HG03025 (cell line): ENCODE measurements at regions not wholly inside any gene's neighbourhood (a gene's known extent, or its start where the extent isn't known, plus 50 kb on each side); places are given as distances from the start of the nearest gene placed in this dataset.

Experiments
- ATAC-seq: cut with Tn5 transposase; IDR thresholded peaks from one replicate; pipeline ENCODE4 v1.9.1; 2021; ENCODE audit warnings: mild to moderate bottlenecking, moderate library complexity; ENCODE audit not compliant: unreplicated experiment, low FRiP score

DNA sequence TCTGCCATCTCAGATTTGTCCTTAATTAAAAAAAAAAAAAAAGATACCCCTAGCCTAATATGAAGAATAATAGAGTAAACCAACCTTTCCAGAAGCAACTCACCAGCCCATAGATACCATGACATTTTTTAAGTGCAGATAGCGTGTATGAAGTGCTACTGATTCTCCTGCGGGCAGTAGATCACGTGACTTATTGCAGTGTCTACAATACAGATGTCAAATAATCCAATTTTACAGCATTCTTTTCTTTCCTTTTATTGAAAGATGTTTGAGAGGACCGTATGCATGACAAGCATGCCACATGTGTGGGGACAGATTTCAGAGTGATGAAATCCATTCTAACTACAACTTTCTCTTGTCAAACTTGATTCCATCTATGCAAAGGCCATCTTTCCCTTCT, 232.9 kb upstream of the SP4 start:
- ATAC-seq: no peak

DNA sequence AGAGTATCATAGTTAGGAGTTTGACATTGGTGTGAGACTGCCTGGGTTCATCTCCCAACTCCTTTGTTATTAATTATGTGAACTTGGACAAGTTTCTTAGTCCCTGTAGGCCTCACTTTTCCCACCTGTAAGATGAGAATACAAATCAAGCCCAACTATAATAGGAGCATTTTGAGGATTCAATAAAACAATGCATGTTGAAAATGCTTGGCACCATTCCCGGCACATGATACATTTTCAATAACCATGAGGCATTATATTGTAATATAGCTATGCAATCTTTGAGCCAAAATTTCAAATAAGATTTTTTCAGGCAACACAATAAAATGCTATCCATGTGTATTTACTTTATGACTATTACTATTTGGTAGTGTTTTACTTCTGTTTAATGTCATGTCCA, 229.0 kb upstream of the SP4 start:
- ATAC-seq: no peak

DNA sequence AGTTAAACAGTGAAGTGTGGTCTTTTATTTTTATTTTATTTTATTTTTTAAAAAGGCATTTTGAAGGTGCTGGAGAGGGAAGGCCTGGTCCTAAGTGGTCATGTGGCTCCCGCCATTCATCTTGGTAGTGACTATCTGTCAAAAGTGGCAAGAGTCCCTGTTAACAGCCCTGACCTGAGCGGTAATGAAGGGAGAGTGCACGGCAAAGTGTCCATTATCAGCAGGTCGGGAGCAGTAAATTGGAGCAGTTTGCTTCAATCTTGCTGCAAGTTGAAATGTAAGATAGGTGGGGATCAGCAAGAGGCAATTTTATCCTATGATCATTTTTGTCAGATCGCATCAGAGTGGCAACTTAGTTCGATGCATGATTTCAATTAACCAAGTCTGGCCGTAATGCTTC, 227.4 kb upstream of the SP4 start:
- ATAC-seq: no peak

DNA sequence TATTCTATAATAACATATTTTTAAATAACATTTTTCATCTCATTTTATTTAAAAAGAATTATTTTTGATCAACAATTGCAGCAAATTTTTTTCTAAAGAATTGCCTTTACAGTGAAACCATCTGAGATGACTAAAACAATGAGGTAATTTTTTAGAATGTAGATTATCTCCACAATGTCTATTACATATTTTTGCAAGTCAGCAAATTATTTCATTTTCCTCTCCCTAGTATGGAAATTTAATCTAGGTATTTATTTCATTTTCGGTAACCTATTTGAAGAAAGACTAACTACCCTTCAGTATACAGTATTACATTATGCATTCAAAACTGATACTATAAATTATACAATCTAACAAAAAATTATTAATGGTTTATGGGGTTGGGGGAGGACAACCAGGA, 213.2 kb upstream of the SP4 start:
- no peak for ATAC-seq

DNA sequence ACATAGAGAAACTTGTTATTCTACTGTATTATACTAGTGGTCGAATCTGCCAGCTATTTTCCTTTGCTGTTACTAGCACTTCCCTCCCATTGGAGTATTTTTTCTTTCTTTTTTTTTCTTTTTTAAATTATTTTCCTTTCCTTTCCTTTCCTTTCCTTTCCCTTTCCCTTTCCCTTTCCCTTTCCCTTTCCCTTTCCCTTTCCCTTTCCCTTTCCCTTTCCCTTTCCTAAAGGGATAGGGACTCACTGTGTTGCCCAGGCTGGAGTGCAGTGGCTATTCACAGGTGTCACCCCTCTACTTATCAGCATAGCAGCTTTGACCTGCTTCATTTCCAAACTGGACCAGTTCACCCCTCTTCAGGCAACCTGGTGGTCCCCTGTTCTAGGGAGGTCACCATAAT, 212.6 kb upstream of the SP4 start:
- no peak for ATAC-seq

DNA sequence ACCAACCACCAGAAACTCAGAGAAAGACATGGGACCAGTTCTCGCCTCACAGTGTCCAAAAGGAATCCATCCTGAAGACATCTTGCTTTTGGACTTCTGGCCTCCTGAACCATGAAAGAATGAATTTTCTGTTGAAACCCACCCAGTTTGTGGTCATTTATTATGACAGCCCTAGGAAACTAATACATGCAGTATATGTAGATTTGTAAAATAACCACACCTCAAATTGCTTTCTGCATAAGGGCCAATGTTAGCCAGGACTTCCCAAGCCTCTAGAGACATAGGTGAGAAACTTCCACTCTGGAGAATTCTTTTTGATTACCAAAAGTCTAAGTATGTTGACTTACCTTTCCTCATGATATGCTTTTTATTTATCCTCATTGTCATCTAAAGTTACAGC, 210.5 kb upstream of the SP4 start:
- ATAC-seq: no peak

DNA sequence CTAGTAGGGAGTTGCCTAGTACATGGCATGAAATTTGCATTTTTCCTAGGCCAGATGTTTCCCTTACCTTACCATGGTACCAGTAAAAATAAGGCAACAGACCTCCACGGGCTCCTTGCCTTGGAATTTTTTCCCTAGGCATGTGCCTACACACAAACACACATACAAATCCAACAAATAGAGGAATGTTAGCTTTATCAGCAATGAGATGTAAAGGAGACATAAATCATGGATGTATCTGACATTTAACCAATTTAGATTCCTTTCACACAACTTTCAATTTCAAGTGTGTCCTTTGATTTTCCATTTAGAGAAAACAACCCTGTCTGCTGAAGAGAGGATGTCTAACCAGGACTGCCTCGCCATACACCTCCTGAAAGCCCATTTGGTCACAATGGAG, 209.7 kb upstream of the SP4 start:
- ATAC-seq: no peak

DNA sequence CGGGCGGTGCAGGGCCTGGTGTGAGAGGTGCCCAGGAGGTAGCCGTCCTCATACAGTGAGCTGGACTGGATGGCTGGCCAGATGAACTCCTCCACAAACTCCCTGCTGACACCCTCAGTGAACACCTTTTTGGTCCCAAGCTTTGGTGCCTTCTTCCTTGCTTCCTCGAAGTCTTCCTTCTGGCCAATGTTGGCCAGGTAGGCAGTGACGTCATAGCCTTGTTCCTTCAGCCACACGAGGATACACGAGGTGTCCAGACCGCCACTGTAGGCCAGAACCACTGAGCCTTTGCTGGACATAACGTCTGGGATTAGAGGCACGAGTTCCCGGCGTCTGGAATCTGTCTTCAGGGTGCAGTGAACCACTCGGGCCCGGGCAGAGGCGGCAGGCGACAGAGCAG, 206.8 kb upstream of the SP4 start:
- ATAC-seq: no peak

DNA sequence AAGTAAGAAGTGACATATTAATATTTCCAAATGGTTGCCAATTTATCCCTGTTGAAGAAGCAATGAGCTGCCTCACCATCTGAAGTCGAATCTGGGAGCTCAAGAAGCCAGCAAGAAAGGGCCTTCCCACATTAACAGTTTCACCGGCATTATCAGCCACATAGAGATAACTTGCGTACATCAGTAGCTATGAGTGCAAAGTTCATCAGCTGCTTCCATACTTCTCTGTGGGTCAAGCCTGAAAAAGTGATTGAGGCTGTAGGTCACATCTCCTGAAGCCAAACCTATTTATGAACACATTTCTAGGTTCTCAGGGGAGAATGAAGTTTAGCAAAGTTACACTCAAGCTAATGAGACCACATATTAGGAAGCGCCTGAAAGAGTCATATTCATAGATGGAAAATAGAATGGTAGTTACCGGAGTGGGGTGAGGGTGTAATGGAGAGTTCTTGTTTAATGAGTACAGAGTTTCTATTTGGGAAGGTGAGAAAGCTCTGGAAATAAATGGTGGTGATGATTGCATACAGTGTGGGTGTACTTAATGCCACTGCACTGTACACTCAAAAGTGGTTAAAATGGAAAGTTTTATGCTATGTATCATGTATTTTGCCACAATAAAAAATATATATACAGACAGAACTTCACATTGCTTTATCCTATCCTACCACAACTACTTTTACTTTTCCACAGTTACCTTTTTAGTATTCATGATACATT, 189.3 kb upstream of the SP4 start:
- no peak for ATAC-seq

DNA sequence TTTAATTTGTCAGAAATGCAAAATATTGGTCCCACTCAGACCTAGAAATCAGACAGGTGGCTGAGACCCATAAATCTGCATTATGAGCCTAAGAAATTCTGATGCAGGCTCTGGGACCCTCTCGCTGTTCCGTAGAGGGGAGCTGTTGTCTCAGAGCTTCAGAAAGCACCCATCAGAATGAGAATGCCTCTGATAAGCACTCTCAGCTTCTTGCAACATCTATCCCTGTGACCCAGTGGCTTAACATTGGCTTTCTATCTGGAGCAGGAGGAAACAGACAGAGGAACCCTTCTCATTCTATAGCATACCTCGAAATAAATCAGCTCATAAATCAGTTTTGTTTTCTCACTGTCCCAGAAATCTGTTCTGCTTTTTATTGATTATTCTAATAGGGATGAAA, 184.6 kb upstream of the SP4 start:
- ATAC-seq: no peak

DNA sequence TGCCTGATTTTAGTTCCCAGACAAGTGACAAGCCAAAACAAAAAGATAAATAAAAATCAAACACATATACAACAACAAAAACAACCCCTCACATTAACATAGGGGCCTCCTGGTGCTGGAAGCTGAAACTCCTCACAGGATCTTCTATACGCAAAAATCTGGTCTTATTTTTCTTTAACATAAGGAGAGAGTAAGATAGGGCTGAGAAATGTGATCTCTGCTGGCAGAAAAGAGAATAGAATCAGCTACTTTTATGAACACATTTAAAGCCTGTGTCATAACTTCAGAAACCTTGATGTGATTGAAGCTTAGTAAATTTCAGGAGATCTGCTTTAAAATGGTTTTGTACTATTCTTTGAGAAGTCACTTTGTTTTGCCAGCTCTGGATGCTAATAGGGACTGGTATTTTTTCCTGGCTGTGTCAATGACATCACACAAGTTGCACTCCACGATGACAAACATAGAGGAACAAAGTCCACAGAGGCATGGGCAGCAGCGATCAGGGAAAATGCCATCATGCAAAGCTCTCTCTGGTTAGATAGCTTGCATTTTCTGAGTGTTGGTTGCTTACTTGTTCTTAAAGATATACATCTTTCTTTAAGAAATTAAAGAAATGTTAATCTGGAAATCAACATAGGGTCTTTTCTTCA, 176.6 kb upstream of the SP4 start:
- ATAC-seq: no peak

DNA sequence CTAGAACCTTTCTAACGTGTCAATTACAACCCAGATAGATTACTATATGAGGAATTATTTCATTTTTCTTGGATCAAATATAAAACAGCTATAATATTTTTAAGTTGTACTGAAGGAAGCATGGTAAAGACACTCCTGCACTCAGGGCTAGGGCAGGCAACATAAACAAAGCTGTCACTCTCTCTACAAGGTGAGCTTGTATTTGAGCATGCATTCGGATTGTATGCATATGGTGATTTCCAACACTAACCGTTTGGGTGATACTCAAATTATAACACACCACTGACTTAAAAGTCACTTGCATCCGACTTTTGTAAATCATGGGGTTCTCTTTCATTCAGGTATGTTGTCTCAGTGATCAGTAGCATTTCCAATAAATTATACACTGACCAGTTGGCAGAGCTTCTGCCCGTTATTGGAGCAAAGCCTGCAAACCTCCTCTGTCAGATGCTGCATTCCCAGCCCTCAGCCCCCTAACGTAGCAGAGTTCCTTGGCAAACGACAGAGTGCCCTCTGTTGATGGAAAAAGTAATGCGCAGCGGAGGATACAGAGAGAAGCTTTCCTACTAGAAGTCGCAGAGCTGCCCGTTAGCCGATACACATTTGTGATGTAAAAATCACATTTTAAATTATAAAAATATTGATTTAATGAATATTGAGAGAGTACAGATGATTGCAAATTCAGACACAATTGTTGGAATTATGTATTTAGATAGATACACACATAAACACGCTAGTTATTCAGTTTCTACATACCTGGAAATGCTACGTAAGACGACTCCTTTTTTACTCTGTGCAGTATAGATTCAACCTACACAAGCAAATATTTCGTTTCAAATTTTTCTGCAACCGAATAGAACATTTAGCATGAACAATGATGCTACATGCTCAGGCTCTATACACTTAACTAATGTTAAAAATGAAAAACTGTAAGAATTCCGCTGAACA, 173.9 kb upstream of the SP4 start:
- ATAC-seq: no peak

DNA sequence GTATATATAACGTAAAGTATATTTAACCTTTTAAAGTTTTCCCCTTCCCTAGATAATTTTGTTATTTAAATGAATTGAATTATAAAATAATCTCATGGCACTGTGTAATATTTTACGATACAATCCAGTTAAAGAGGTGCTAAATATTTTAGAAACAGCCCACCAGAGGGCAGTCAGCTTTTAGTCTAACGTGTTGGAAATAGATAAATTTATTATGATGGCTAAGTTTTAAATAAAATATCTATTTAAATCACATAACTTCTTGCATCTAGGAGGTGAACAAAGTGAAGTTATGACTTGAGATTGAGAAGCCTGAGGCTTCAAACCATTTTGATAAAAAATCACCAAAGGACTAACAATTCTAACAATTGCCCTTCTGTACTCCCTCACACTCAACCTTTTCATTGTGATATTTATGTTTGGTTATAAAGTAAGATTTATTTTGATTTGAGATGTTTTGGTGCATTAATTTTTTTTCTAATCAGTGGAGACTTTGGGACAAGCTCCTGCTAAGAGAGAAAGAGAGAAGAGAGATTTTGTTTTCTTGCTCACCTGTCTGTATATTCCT, 171.5 kb upstream of the SP4 start:
- ATAC-seq: no peak

DNA sequence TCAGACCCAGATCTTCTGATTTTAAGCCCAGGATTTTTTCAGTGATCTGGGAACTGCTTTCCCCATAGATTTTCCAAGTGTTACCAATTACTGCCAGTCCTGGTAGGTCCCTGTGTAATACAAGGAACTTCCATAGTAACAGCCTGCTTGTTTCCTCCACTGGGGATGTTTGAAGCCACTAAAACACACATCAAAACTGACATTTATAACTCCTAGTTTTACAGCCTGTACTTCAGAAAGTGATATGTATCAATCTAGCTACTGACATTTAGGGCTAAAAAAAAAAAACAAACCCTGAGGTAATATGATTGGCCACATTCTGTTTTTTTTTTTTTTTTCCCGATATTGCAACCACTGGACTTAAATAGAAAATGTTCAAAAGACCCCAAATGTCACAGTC, 166.9 kb upstream of the SP4 start:
- ATAC-seq: no peak

DNA sequence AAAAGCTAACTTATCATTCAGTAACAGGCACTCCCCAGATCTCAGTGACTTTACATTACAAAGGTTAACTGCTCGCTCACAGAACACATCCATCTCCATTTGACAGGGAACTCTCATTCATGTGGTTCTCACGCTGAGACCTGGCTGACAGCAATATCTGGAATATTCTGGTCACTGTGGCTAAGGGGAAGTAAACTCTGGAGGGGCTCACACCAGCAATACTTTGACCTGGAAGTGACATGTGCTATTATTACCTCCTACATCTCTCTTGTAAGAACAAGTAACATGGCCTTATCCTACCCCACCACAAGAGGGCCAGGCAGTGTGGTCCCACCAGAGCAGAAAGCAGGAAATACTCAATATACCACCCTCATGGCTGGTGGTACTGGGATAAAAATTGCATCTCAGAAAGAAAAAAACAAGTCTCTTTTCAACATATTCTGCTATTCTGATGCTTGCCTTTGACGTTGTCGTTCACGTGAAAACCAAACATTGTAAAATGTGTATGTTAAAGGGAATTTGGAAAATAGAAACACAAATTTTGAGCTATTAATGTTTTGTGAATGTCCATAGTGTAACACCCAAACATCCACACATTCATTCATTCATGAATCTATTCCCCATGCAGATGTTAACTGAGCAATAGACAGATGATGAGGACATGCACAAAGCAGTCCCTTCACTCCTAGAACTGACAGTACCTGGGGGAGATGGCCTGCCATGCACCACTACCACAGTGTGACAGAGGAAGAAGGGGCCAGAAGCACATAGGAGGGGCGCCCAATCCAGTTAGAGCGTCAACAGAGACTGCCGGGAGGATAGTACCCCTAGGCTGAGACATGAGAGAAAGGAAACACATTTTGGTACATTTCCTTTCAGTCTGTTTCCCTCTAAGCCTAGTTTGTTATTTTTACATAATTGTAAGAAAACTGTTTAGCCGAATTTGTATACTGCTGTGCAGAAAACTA, 166.0 kb upstream of the SP4 start:
- ATAC-seq: peak; percentile 77

DNA sequence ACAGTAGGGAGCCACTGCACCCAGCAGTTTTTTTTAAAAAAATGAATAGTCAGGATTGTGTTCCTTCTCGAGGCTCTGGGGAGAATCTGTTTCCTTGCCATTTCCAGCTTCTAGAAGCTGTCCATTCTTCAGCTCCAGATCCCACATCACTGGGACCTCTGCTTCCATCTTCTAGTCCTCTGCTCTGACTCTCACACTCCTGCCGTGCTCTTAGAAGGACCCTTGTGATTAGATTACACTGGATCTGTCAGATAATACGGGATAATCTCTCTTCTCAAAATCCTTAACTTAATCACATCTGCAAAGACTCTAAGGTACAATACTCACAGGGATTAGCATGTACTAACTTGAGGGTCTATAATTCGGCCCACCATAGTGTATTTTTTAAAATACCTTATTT, 158.9 kb upstream of the SP4 start:
- no peak for ATAC-seq

DNA sequence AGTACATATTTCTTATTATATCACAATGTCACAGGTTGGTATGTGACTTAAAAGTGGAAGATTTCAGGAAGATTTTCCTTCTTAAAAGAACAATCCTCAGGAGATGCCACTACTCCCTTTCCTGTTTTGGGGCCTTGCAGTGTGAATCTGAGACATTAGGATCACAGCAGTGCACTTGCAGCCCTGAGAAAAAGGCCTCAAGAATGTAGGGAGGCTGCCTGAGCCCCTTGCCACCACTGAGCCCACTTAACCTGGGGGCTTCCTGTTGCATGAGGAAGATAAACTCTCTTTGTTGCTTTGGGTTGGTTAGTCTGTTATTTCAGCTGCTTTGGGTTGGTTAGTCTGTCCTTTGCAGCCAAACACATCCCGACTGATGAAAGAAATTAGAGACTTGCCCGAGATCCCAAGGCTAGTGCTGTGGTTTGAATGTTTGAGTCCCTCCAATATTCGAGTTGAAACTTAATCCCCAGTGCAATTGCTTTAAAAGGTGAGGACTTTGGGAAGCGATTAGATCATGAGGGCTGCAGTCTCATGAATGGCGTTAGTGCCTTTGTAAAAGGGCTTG, 151.3 kb upstream of the SP4 start:
- ATAC-seq: no peak

DNA sequence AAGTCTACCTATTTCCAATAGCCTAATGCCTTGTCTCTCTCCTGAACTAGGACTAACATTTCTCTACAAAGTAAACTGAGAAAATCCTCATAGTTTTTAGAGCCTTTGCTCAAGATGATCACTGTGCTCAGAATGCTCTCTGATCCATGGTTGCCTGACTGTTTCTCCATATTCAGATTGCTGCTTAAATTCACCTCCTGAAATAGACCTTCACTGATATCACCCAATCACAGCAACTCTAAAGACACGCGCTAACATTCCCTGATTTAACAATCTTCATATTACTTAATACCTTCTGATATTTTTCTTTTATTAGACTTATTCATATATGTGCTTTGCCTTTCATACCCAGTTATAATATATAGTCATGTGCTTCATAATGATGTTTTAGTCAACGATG, 148.9 kb upstream of the SP4 start:
- no peak for ATAC-seq

DNA sequence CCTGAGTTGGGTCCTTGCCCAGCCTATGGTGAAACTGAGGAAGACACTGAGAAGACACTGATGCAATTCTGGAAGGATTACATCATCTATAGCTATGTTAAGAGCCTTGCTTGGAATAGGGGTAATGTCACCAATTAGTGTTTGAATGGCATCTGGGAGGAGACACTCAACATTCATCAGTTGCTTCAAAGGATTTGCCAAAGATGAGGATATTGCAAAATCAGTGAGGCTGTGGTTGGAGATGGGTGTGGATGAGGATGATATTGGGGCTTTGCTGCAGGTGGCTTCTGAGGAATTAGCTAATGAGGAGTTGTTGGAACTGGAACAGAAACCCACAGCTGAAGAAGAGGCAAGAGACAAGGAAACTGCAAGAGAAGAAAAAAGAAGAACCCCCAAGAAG, 146.7 kb upstream of the SP4 start:
- peak; percentile 66 for ATAC-seq

DNA sequence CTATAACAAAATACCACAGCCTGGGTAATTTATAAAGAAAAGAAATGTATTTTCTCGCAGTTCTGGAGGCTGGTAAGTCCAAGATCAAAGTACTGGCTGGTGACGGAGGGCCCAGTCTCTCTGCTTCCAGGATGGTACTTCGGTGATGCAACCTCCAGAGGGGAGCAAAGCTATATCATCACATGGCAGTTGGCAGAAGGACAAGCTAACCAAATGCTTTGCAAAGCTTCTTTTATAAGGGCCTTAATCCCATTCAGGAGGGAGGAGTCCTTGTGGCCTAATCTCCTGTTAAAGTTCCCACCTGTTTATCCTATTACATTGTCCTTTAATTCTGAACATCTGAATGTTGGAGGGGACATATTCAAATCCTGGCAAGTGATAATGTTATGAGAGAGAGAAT, 134.1 kb upstream of the SP4 start:
- ATAC-seq: no peak
